ENCODE measurements at regions not wholly inside any gene's neighbourhood (a gene's known extent, or its start where the extent isn't known, plus 50 kb on each side); places are given as distances from the start of the nearest gene placed in this dataset.
"Not testable (repeated sequence)": the region's sequence is repeated elsewhere in the genome, so short reads cannot be mapped to it uniquely, and the experiment has no call there.

- DNase-seq (ENCODE audit: low read depth) = no peak
Measured at GRCh38 chr13:86425170-86425815, 626.1 kb upstream of the SLITRK6 start.

- no peak for DNase-seq (ENCODE audit: low read depth)
Measured at GRCh38 chr13:86426437-86426836, 627.2 kb upstream of the SLITRK6 start.

GRCh38 chr13:86429756-86430155 lies 630.5 kb upstream of the SLITRK6 start:
- no peak for DNase-seq (ENCODE audit: low read depth)

- no peak for DNase-seq (ENCODE audit: low read depth)
Measured at GRCh38 chr13:86438034-86438433, 638.8 kb upstream of the SLITRK6 start.

GRCh38 chr13:86445206-86445605 lies 646.0 kb upstream of the SLITRK6 start:
- peak; percentile 4 for DNase-seq (ENCODE audit: low read depth)

GRCh38 chr13:86445672-86446071 lies 646.5 kb upstream of the SLITRK6 start:
- DNase-seq (ENCODE audit: low read depth) = peak; percentile 12

- peak; percentile 65 for DNase-seq (ENCODE audit: low read depth)
Measured at GRCh38 chr13:86446311-86446710, 647.1 kb upstream of the SLITRK6 start.

GRCh38 chr13:86447479-86447878 lies 648.3 kb upstream of the SLITRK6 start:
- no peak for DNase-seq (ENCODE audit: low read depth)

GRCh38 chr13:86462011-86462410 lies 662.8 kb upstream of the SLITRK6 start:
- DNase-seq (ENCODE audit: low read depth) = no peak

GRCh38 chr13:86464193-86464592 lies 665.0 kb upstream of the SLITRK6 start:
- DNase-seq (ENCODE audit: low read depth) = no peak

- no peak for DNase-seq (ENCODE audit: low read depth)
Measured at GRCh38 chr13:86474971-86475370, 675.8 kb upstream of the SLITRK6 start.

GRCh38 chr13:86476656-86477055 lies 677.4 kb upstream of the SLITRK6 start:
- no peak for DNase-seq (ENCODE audit: low read depth)

GRCh38 chr13:86486582-86486981 lies 687.4 kb upstream of the SLITRK6 start:
- DNase-seq (ENCODE audit: low read depth) = no peak

- DNase-seq (ENCODE audit: low read depth) = no peak
Measured at GRCh38 chr13:86491121-86491520, 691.9 kb upstream of the SLITRK6 start.

GRCh38 chr13:86501931-86502330 lies 702.7 kb upstream of the SLITRK6 start:
- DNase-seq (ENCODE audit: low read depth) = not testable (repeated sequence)

GRCh38 chr13:86510792-86511191 lies 711.6 kb upstream of the SLITRK6 start:
- no peak for DNase-seq (ENCODE audit: low read depth)

- no peak for DNase-seq (ENCODE audit: low read depth)
Measured at GRCh38 chr13:86541461-86541860, 742.2 kb upstream of the SLITRK6 start.

- no peak for DNase-seq (ENCODE audit: low read depth)
Measured at GRCh38 chr13:86554066-86554465, 754.8 kb upstream of the SLITRK6 start.

- no peak for DNase-seq (ENCODE audit: low read depth)
Measured at GRCh38 chr13:86559901-86560300, 760.7 kb upstream of the SLITRK6 start.

- no peak for DNase-seq (ENCODE audit: low read depth)
Measured at GRCh38 chr13:86562866-86563265, 763.6 kb upstream of the SLITRK6 start.

GRCh38 chr13:86563308-86563707 lies 764.1 kb upstream of the SLITRK6 start:
- DNase-seq (ENCODE audit: low read depth) = peak; percentile 82

- no peak for DNase-seq (ENCODE audit: low read depth)
Measured at GRCh38 chr13:86567119-86567518, 767.9 kb upstream of the SLITRK6 start.

GRCh38 chr13:86569119-86569518 lies 769.9 kb upstream of the SLITRK6 start:
- DNase-seq (ENCODE audit: low read depth) = no peak

- DNase-seq (ENCODE audit: low read depth) = no peak
Measured at GRCh38 chr13:86569974-86570373, 770.8 kb upstream of the SLITRK6 start.

Data from amniotic epithelial cell (primary cell).